A673 (cell line): ENCODE measurements at regions not wholly inside any gene's neighbourhood (a gene's known extent, or its start where the extent isn't known, plus 50 kb on each side); places are given as distances from the start of the nearest gene placed in this dataset.

Experiments
- BruUV-seq: library from RNA; stranded (reverse); fragments of 400-500 nt; replicated peaks from 2 replicates; lab custom pipeline; 2021; lab: Mats Ljungman, UMichigan
- CTCF ChIA-PET: fragments of 300-600 bp; sonication (Branson Sonifier 250); formaldehyde crosslinking; loops from one replicate; lab custom pipeline; 2022; ENCODE audit warnings: antibody characterized with exemption; lab: Charles Lee
- POLR2A ChIA-PET: fragments of 300-600 bp; sonication (Branson Sonifier 250); formaldehyde crosslinking; loops from one replicate; lab custom pipeline; 2022; ENCODE audit warnings: antibody characterized with exemption; ENCODE audit not compliant: low non-redundant PET; lab: Charles Lee
- DNase-seq: peaks from one replicate; pipeline ENCODE4 v3.0.0-alpha.2; 2015; ENCODE audit warnings: low spot score
- H3K27ac ChIP-seq: fragments of 200-600 bp; sonication (generic); 2 replicates; pipeline ENCODE4 v1.5.1; 2016; ENCODE audit warnings: mixed run types, low read depth, mild to moderate bottlenecking, mixed read lengths, antibody characterized with exemption, low read length; ENCODE audit not compliant: poor library complexity, severe bottlenecking
- H3K27me3 ChIP-seq: fragments of 200-600 bp; sonication (generic); replicated peaks from 2 replicates; pipeline ENCODE4 v1.6.1; 2017; ENCODE audit warnings: mixed run types, low read depth, mild to moderate bottlenecking, mixed read lengths, antibody characterized with exemption, low read length; ENCODE audit not compliant: insufficient read depth, poor library complexity
- H3K36me3 ChIP-seq: fragments of 200-600 bp; sonication (generic); 2 replicates; pipeline ENCODE4 v1.6.1; 2016; ENCODE audit warnings: mixed run types, mild to moderate bottlenecking, mixed read lengths, antibody characterized with exemption, low read length; ENCODE audit not compliant: insufficient read depth, poor library complexity, severe bottlenecking
- H3K4me1 ChIP-seq: fragments of 200-600 bp; sonication (generic); 2 replicates; pipeline ENCODE4 v1.6.1; 2017; ENCODE audit warnings: mixed run types, mild to moderate bottlenecking, mixed read lengths, antibody characterized with exemption, low read length; ENCODE audit not compliant: insufficient read depth, poor library complexity, severe bottlenecking
- H3K4me3 ChIP-seq: fragments of 200-600 bp; sonication (generic); 2 replicates; pipeline ENCODE4 v1.5.1; 2016; ENCODE audit warnings: low read depth, mixed run types, mild to moderate bottlenecking, mixed read lengths, low read length; ENCODE audit not compliant: poor library complexity, severe bottlenecking
- H3K9me3 ChIP-seq: fragments of 200-600 bp; sonication (generic); 2 replicates; pipeline ENCODE4 v1.6.1; 2016; ENCODE audit warnings: mixed run types, low read depth, mild to moderate bottlenecking, mixed read lengths, antibody characterized with exemption, low read length; ENCODE audit not compliant: poor library complexity, severe bottlenecking
- CTCF ChIP-seq: fragments of 300-800, 200-600 bp; sonication (generic); conservative IDR thresholded peaks from 2 replicates; pipeline ENCODE4 v1.5.1; 2017; ENCODE audit warnings: low read depth, mild to moderate bottlenecking, antibody characterized with exemption, low read length, moderate library complexity, mixed read lengths
- EZH2 ChIP-seq: fragments of 200-600 bp; sonication (generic); IDR thresholded peaks from 2 replicates; pipeline ENCODE4 v1.6.1; 2017; ENCODE audit warnings: borderline replicate concordance, low read depth, mild to moderate bottlenecking, mixed read lengths, antibody characterized with exemption, low read length; ENCODE audit not compliant: poor library complexity, severe bottlenecking
- intact Hi-C: fragments of 100-400 bp; cut with micrococcal nuclease; formaldehyde crosslinking; loops from one replicate; pipeline ENCODE4 v1.10.0; 2022; ENCODE audit not compliant: unreplicated experiment

DNA sequence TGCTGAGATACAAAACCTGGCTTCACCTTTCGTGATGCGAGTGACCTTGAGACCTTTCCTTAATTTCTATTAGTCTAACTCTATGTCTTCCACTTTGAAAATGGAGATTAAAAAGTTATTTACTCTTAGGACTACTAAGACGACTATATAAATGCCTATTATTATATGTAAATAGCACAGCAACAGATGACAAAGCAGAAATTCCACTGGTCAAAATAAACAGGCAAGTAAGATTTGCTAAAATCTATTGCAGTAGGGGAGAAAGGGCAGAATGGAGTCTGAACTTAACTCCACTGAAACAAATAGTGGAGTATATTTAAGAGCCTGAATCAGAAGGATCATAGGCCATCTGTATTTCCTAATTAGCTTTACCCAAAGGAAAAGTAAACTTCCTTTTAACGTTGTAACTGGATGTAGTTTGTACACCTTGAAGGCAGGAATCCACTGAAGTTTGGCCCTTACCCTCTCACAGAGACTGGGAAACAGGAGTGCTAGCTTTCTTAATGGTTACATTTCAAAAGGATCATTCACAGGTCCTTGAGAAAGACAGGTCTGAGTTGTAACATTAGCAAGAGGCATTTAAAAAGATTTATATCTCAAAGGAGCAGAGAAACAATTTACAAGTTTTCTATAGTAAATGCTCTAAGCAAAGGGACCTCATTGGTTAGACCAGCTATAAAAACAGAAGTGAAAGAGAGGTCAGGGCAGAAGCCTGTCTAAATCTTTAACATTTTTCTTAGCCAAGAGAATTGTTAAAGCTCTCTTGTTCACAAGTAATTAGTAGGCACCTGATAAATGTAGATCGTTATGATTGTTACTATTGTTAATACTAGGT is 332.5 kb downstream of the ZWINT start:
- intact Hi-C loops: no loop called here
- Histone ChIP-seq H3K4me1 (no peaks in the 10 kb centered on the region), H3K27me3 (no peaks in the 10 kb centered on the region), H3K27ac (no peak overlapping the region), H3K9me3 (peaks cover 13% of the 10 kb centered on the region), H3K36me3 (no peaks in the 10 kb centered on the region), H3K4me3 (no peak overlapping the region)
- ChIA-PET CTCF (no interaction called here), POLR2A (no interaction called here)
- BruUV-seq: no TSS peak
- no peak for DNase-seq
- TF ChIP-seq CTCF (no peak), EZH2 (no peak)

- ChIA-PET CTCF (no interaction called here), POLR2A (no interaction called here)
- Histone ChIP-seq H3K36me3 (no peaks in the 10 kb centered on the region), H3K9me3 (peaks cover 32% of the 10 kb centered on the region), H3K27me3 (no peaks in the 10 kb centered on the region), H3K27ac (no peak overlapping the region), H3K4me1 (no peaks in the 10 kb centered on the region), H3K4me3 (no peak overlapping the region)
- no peak for TF ChIP-seq EZH2
- TF ChIP-seq CTCF: no peak
- no TSS peak for BruUV-seq
- intact Hi-C loops: no loop called here
- DNase-seq: no peak
Observed at GRCh38 chr10:56012101-56012500, 349.0 kb downstream of the ZWINT start.

DNA sequence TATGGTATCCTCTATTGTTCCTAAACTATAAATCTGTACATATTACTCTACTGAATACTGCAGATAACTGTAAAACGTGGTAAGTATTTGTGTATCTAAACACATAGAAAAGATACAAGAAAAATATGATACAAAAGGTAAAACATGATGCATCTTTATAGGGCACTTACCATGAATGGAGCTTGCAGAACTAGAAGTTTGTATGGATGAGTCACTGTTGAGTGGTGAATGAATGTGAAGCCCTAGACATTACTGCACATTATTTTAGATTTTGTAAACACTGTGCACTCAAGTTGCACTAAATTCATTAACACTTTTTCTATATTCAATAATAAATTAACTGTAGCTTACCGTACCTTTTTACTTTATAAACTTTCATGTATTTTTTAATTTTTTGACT is 357.5 kb downstream of the ZWINT start:
- ChIA-PET POLR2A (no interaction called here), CTCF (no interaction called here)
- no TSS peak for BruUV-seq
- peaks cover 11% of the 10 kb centered on the region for H3K9me3 ChIP-seq
- no peaks in the 10 kb centered on the region for H3K36me3 ChIP-seq
- H3K27ac ChIP-seq: no peak overlapping the region
- H3K4me1 ChIP-seq: no peaks in the 10 kb centered on the region
- no peaks in the 10 kb centered on the region for H3K27me3 ChIP-seq
- TF ChIP-seq EZH2: no peak
- TF ChIP-seq CTCF: no peak
- H3K4me3 ChIP-seq: no peak overlapping the region
- intact Hi-C loops: no loop called here
- DNase-seq: no peak
